ENCODE measurements at regions not wholly inside any gene's neighbourhood (a gene's known extent, or its start where the extent isn't known, plus 50 kb on each side); places are given as distances from the start of the nearest gene placed in this dataset.

GRCh38 chr15:75776065-75776423 lies 63.4 kb upstream of the CSPG4 start:
- peaks cover 13 to 19% of the 10 kb centered on the region in 2 experiments for H3K27me3 ChIP-seq (ENCODE audit: control insufficient read depth in 2 of 2, insufficient read depth in 2 of 2, low read length in 2 of 2)
- no peak overlapping the region for H3K4me2 ChIP-seq (ENCODE audit: insufficient read depth, low read length)
- H3K79me2 ChIP-seq (ENCODE audit: control insufficient read depth, insufficient read depth, low read length), result no peaks in the 10 kb centered on the region
- no peaks in the 10 kb centered on the region for H3K9me3 ChIP-seq (replicated peaks; ENCODE audit: control insufficient read depth, insufficient read depth, low read length)
- no peak overlapping the region for H3K27ac ChIP-seq (ENCODE audit: insufficient read depth, low read depth, low read length)
- TF ChIP-seq, protein P1, sequence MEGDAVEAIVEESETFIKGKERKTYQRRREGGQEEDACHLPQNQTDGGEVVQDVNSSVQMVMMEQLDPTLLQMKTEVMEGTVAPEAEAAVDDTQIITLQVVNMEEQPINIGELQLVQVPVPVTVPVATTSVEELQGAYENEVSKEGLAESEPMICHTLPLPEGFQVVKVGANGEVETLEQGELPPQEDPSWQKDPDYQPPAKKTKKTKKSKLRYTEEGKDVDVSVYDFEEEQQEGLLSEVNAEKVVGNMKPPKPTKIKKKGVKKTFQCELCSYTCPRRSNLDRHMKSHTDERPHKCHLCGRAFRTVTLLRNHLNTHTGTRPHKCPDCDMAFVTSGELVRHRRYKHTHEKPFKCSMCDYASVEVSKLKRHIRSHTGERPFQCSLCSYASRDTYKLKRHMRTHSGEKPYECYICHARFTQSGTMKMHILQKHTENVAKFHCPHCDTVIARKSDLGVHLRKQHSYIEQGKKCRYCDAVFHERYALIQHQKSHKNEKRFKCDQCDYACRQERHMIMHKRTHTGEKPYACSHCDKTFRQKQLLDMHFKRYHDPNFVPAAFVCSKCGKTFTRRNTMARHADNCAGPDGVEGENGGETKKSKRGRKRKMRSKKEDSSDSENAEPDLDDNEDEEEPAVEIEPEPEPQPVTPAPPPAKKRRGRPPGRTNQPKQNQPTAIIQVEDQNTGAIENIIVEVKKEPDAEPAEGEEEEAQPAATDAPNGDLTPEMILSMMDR (IDR thresholded peaks at IDR 0.05; ENCODE audit: extremely low read depth in 1 of 2, insufficient read depth in 1 of 2, low read depth in 1 of 2, low read length in 2 of 2), result no peak
- TF ChIP-seq JUN (IDR thresholded peaks at IDR 0.05; ENCODE audit: borderline replicate concordance, insufficient read depth, insufficient read length, low read depth), result no peak
- TF ChIP-seq FOS (IDR thresholded peaks at IDR 0.05; ENCODE audit: borderline replicate concordance, insufficient read depth, low read length), result no peak
- TF ChIP-seq POLR2A (IDR thresholded peaks at IDR 0.05; ENCODE audit: low read depth, low read length), result no peak
- no peak for TF ChIP-seq MYC (IDR thresholded peaks at IDR 0.05; ENCODE audit: low read depth, low read length)
- no peak for TF ChIP-seq POLR2AphosphoS5 (IDR thresholded peaks at IDR 0.05; ENCODE audit: insufficient read depth, low read depth, low read length)
- BruUV-seq (replicated peaks), result no TSS peak
- DNase-seq (ENCODE audit: low read depth, low spot score), result no peak
- no peak for FAIRE-seq
- H3K4me3 ChIP-seq (replicated peaks in 1 of 3; ENCODE audit: insufficient read depth in 1 of 3, low read depth in 1 of 3, low read length in 3 of 3), result no peak overlapping the region
- intact Hi-C loops (cut with micrococcal nuclease), result no loop called here
- H3K9me1 ChIP-seq (replicated peaks; ENCODE audit: control insufficient read depth, extremely low read depth, insufficient read depth, low read length), result no peaks in the 10 kb centered on the region
- H3K4me1 ChIP-seq (ENCODE audit: control insufficient read depth, extremely low read depth, insufficient read depth, low read length), result no peaks in the 10 kb centered on the region
- no peak overlapping the region for H2AFZ ChIP-seq (ENCODE audit: low read depth, low read length)
- dilution Hi-C loops (cut with MboI; ENCODE audit: extremely low pct_ligation_motif_present, low sequenced_read_pairs), result no loop called here
- H3K9ac ChIP-seq (replicated peaks; ENCODE audit: extremely low read depth, insufficient read depth, low read length), result no peak overlapping the region
- H3K36me3 ChIP-seq (ENCODE audit: control insufficient read depth in 2 of 2, extremely low read depth in 1 of 2, insufficient read depth in 2 of 2, low read length in 2 of 2), result no peaks in the 10 kb centered on the region
- ChIA-PET CTCF (no interaction called here), POLR2A (interaction anchor here (0.6 kb wide), 1 partner anchor 13 kb away, joined by 3 read pairs; no protein-coding TSS in a partner anchor)
- H4K20me1 ChIP-seq (replicated peaks; ENCODE audit: control insufficient read depth, extremely low read depth, insufficient read depth, low read length), result no peaks in the 10 kb centered on the region

Data from endothelial cell of umbilical vein (primary cell).